ENCODE measurements at regions not wholly inside any gene's neighbourhood (a gene's known extent, or its start where the extent isn't known, plus 50 kb on each side); places are given as distances from the start of the nearest gene placed in this dataset.

- FAIRE-seq (no peak), ATAC-seq (no peak), DNase-seq (ENCODE audit: low read depth in 1 of 2, low spot score in 1 of 2) (no peak)
- no peak overlapping the region for H3K4me3 ChIP-seq
- H3K4me2 ChIP-seq: no peak overlapping the region
- H3K9me3 ChIP-seq: no peaks in the 10 kb centered on the region
- POLR2A ChIA-PET: no interaction called here
- no peak overlapping the region for H3K27ac ChIP-seq
- no peak for TF ChIP-seq ZC3H11A (IDR thresholded peaks at IDR 0.05)
- no peak for TF ChIP-seq RFX5 (IDR thresholded peaks at IDR 0.05)
- no peak for TF ChIP-seq HEYL (CRISPR knock-in tag; IDR thresholded peaks at IDR 0.05)
- no peak for TF ChIP-seq CHD2 (IDR thresholded peaks at IDR 0.05; ENCODE audit: low read length, partially characterized antibody)
- TF ChIP-seq RNF2 (IDR thresholded peaks at IDR 0.05; ENCODE audit: borderline replicate concordance, low read depth): no peak
- no peak for TF ChIP-seq CBX2 (IDR thresholded peaks at IDR 0.05; ENCODE audit: borderline replicate concordance, low read depth)
- no peaks in the 10 kb centered on the region for H3K4me1 ChIP-seq
- CTCF ChIA-PET: no interaction called here
Measured at GRCh38 chr13:88676016-88676415, 1004.8 kb downstream of the SLITRK5 start.

DNA sequence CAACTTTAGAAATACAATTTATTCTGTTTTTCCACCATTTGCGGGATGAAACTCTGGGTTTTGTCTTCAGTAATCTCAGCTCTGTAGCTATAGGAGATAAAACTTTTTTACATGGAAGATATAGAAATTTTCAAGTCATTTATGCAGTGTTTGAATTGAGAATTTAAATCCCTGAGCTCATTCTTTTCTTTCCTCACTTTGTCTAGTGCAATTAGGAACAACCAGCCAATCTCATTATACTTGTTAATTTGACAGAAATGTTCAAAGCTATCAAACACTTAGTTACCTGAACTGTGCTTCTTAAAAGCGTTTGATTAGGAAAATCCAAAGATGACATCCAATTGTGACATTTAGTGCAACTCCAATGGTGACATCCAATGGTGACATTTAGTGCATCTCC is 1014.3 kb downstream of the SLITRK5 start:
- 33% methylated on average over 2 of the region's 2 CpGs for WGBS (ENCODE audit: missing lambda C conversion rate)
- POLR2A ChIA-PET: no interaction called here
- no peaks in the 10 kb centered on the region for H3K9me3 ChIP-seq
- H3K4me3 ChIP-seq: no peak overlapping the region
- H3K4me1 ChIP-seq: no peaks in the 10 kb centered on the region
- CTCF ChIA-PET: no interaction called here
- TF ChIP-seq ZC3H11A (IDR thresholded peaks at IDR 0.05) (no peak), HOXB5 (CRISPR knock-in tag; IDR thresholded peaks at IDR 0.05) (no peak), PHF8 (IDR thresholded peaks at IDR 0.05; ENCODE audit: borderline replicate concordance, low read depth) (no peak), CHD4 (IDR thresholded peaks at IDR 0.05; ENCODE audit: borderline replicate concordance) (no peak), HES2 (IDR thresholded peaks at IDR 0.05) (no peak), HOXB13 (CRISPR knock-in tag; IDR thresholded peaks at IDR 0.05; ENCODE audit: low read depth) (no peak), BCL3 (IDR thresholded peaks at IDR 0.05) (no peak), FOSB (CRISPR knock-in tag; IDR thresholded peaks at IDR 0.05) (no peak), EHF (CRISPR knock-in tag; IDR thresholded peaks at IDR 0.05) (no peak), E2F6 (IDR thresholded peaks at IDR 0.05; ENCODE audit: borderline replicate concordance, low read depth) (no peak), MYC (IDR thresholded peaks at IDR 0.05; ENCODE audit: borderline replicate concordance, low read length) (no peak), CHD2 (IDR thresholded peaks at IDR 0.05; ENCODE audit: low read length, partially characterized antibody) (no peak), TFCP2L1 (CRISPR knock-in tag; IDR thresholded peaks at IDR 0.05) (no peak), CTCF (IDR thresholded peaks at IDR 0.05) (no peak)
- ATAC-seq (no peak), DNase-seq (ENCODE audit: low read depth in 1 of 2, low spot score in 1 of 2) (no peak), FAIRE-seq (no peak)
- no peak overlapping the region for H3K27ac ChIP-seq
- no peak overlapping the region for H3K4me2 ChIP-seq

GRCh38 chr13:88701551-88701950 is 1030.4 kb downstream of the SLITRK5 start:
- DNase-seq (ENCODE audit: low read depth in 1 of 2, low spot score in 1 of 2): no peak
- H3K4me3 ChIP-seq: no peak overlapping the region
- no peak overlapping the region for H3K27ac ChIP-seq
- CTCF ChIA-PET: no interaction called here
- POLR2A ChIA-PET: no interaction called here
- TF ChIP-seq JUN (IDR thresholded peaks at IDR 0.05) (no peak), E2F6 (IDR thresholded peaks at IDR 0.05; ENCODE audit: borderline replicate concordance, low read depth) (no peak), EP300 (IDR thresholded peaks at IDR 0.05) (no peak), CBX2 (IDR thresholded peaks at IDR 0.05; ENCODE audit: borderline replicate concordance, low read depth) (no peak), ZNF302 (CRISPR knock-in tag; IDR thresholded peaks at IDR 0.05) (no peak), HOXB13 (CRISPR knock-in tag; IDR thresholded peaks at IDR 0.05; ENCODE audit: low read depth) (no peak), MAFK (IDR thresholded peaks at IDR 0.05; ENCODE audit: partially characterized antibody) (no peak), PBX3 (IDR thresholded peaks at IDR 0.05) (no peak)
- TF ChIP-seq, protein P1, sequence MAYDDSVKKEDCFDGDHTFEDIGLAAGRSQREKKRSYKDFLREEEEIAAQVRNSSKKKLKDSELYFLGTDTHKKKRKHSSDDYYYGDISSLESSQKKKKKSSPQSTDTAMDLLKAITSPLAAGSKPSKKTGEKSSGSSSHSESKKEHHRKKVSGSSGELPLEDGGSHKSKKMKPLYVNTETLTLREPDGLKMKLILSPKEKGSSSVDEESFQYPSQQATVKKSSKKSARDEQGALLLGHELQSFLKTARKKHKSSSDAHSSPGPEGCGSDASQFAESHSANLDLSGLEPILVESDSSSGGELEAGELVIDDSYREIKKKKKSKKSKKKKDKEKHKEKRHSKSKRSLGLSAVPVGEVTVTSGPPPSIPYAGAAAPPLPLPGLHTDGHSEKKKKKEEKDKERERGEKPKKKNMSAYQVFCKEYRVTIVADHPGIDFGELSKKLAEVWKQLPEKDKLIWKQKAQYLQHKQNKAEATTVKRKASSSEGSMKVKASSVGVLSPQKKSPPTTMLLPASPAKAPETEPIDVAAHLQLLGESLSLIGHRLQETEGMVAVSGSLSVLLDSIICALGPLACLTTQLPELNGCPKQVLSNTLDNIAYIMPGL (CRISPR knock-in tag; IDR thresholded peaks at IDR 0.05; ENCODE audit: borderline replicate concordance): no peak
- TF ChIP-seq, protein P2, sequence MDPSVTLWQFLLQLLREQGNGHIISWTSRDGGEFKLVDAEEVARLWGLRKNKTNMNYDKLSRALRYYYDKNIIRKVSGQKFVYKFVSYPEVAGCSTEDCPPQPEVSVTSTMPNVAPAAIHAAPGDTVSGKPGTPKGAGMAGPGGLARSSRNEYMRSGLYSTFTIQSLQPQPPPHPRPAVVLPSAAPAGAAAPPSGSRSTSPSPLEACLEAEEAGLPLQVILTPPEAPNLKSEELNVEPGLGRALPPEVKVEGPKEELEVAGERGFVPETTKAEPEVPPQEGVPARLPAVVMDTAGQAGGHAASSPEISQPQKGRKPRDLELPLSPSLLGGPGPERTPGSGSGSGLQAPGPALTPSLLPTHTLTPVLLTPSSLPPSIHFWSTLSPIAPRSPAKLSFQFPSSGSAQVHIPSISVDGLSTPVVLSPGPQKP (IDR thresholded peaks at IDR 0.05; ENCODE audit: low read depth, low read length): no peak
- H3K4me1 ChIP-seq: no peaks in the 10 kb centered on the region
- H3K9me3 ChIP-seq: no peaks in the 10 kb centered on the region
- no peak for ATAC-seq
- no peak for FAIRE-seq
- no peak overlapping the region for H3K4me2 ChIP-seq
